ENCODE measurements at regions not wholly inside any gene's neighbourhood (a gene's known extent, or its start where the extent isn't known, plus 50 kb on each side); places are given as distances from the start of the nearest gene placed in this dataset.

- TF ChIP-seq JUN (CRISPR knock-in tag; IDR thresholded peaks at IDR 0.05) = no peak
- TF ChIP-seq ELF4 (CRISPR knock-in tag; IDR thresholded peaks at IDR 0.05; ENCODE audit: borderline replicate concordance) = no peak
- no peak for TF ChIP-seq SOX6 (IDR thresholded peaks at IDR 0.05)
- no peak for TF ChIP-seq SOX6 (CRISPR knock-in tag; IDR thresholded peaks at IDR 0.05)
- TF ChIP-seq EP300 (IDR thresholded peaks at IDR 0.05; ENCODE audit: low read depth in 2 of 2, low read length in 2 of 2) = no peak
- no peak for TF ChIP-seq EP300 (CRISPR knock-in tag; IDR thresholded peaks at IDR 0.05; ENCODE audit: borderline replicate concordance)
- no peak for TF ChIP-seq TAF1 (CRISPR knock-in tag; IDR thresholded peaks at IDR 0.05)
- no peak for TF ChIP-seq TBX3 (IDR thresholded peaks at IDR 0.05; ENCODE audit: borderline replicate concordance)
- no peak for TF ChIP-seq BHLHE40 (IDR thresholded peaks at IDR 0.05; ENCODE audit: low read length)
- no peak for TF ChIP-seq MED1 (CRISPR knock-in tag; IDR thresholded peaks at IDR 0.05)
- no peak for TF ChIP-seq POLR2AphosphoS2 (IDR thresholded peaks at IDR 0.05; ENCODE audit: low read depth, low read length)
- TF ChIP-seq ZNF549 (CRISPR knock-in tag; IDR thresholded peaks at IDR 0.05) = no peak
- TF ChIP-seq ZNF24 (IDR thresholded peaks at IDR 0.05) = no peak
- no peak for TF ChIP-seq ZIK1 (CRISPR knock-in tag; IDR thresholded peaks at IDR 0.05; ENCODE audit: borderline replicate concordance, low read depth)
These were observed 128.5 kb downstream of the WIF1 start for GRCh38 chr12:64992641-64993040.
